ENCODE measurements at regions not wholly inside any gene's neighbourhood (a gene's known extent, or its start where the extent isn't known, plus 50 kb on each side); places are given as distances from the start of the nearest gene placed in this dataset.

GRCh38 chr12:97629382-97629781 is 166.8 kb downstream of the RMST start:
- TF ChIP-seq CTCF (IDR thresholded peaks at IDR 0.05; ENCODE audit: low read depth, low read length, poor library complexity, severe bottlenecking) (no peak), EZH2phosphoT487 (IDR thresholded peaks at IDR 0.05; ENCODE audit: borderline replicate concordance, low read length) (no peak)

Data from DOHH2 (cell line).